HUES48 (cell line): ENCODE measurements at regions not wholly inside any gene's neighbourhood (a gene's known extent, or its start where the extent isn't known, plus 50 kb on each side); places are given as distances from the start of the nearest gene placed in this dataset.
"Not testable (repeated sequence)": the region's sequence is repeated elsewhere in the genome, so short reads cannot be mapped to it uniquely, and the experiment has no call there.

ENCODE experiments used
- H3K27ac ChIP-seq: one replicate; pipeline ENCODE4 v1.7.0; 2013; ENCODE audit warnings: low read depth, low read length, inconsistent platforms
- H3K27me3 ChIP-seq: 2 replicates; pipeline ENCODE4 v1.6.1; 2013; ENCODE audit warnings: mild to moderate bottlenecking, low read length; ENCODE audit not compliant: control insufficient read depth, insufficient read depth
- H3K36me3 ChIP-seq: 2 replicates; pipeline ENCODE4 v1.6.1; 2013; ENCODE audit warnings: low read length; ENCODE audit not compliant: control insufficient read depth, insufficient read depth
- H3K4me1 ChIP-seq: 2 replicates; pipeline ENCODE4 v1.6.1; 2013; ENCODE audit warnings: mild to moderate bottlenecking, low read length; ENCODE audit not compliant: control insufficient read depth, insufficient read depth
- H3K4me3 ChIP-seq: 2 replicates; pipeline ENCODE4 v1.5.1; 2013; ENCODE audit warnings: mild to moderate bottlenecking, low read depth, low read length
- H3K9ac ChIP-seq: 2 replicates; pipeline ENCODE4 v1.6.1; 2013; ENCODE audit warnings: mild to moderate bottlenecking, low read depth, low read length, moderate library complexity
- H3K9me3 ChIP-seq: 2 replicates; pipeline ENCODE4 v1.6.1; 2013; ENCODE audit warnings: low read length; ENCODE audit not compliant: control insufficient read depth, insufficient read depth

DNA sequence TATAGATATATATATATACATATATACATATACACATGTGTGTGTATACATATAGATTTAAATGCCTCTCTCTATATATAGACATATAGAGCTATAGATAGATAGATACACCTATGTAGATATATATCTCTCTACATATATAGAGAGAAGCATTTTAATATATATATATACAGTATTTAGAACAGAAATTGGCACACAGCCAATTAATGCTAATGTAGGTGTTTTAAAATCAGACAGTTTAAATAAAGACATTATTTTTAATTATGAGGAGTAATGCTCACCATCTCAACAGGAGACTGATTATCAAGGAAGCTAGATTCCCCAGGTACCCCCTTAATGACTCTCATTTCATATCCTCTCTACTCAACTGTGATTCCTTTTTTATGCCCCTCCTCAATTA, 170.7 kb upstream of the CRIM1 start:
- Histone ChIP-seq H3K9ac (no peak overlapping the region), H3K4me3 (no peak overlapping the region), H3K27me3 (no peaks in the 10 kb centered on the region), H3K27ac (no peak overlapping the region), H3K36me3 (no peaks in the 10 kb centered on the region), H3K4me1 (no peaks in the 10 kb centered on the region), H3K9me3 (peaks cover 6% of the 10 kb centered on the region; the same call in 1 of the 2 replicates)

DNA sequence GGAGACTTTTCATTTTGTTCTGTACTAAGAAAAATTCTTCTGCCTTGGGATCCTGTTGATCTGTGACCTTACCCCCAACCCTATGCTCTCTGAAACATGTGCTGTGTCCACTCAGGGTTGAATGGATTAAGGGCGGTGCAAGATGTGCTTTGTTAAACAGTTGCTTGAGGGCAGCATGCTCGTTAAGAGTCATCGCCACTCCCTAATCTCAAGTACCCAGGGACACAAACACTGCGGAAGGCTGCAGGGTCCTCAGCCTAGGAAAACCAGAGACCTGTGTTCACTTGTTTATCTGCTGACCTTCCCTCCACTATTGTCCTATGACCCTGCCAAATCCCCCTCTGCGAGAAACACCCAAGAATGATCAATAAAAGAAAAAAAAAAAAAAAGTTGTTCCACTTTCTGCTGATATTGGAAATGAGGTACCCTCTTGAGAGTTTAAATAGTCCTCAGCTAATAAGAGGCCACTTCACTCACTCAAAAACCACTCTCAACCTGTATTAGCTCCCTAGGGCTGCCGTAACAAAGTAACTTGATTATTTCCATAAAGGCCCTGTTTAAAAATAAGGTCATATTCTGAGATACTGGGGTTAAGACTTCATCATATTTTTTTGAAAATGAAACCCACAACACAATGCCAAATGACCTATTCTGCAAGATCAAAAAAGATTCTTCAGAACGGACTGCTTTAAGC, 174.6 kb upstream of the CRIM1 start:
- H3K27me3 ChIP-seq, H3K27ac ChIP-seq, H3K36me3 ChIP-seq, H3K4me3 ChIP-seq, H3K4me1 ChIP-seq, H3K9ac ChIP-seq: not testable (repeated sequence)
- peaks cover 17% of the 10 kb centered on the region; the same call in 1 of the 2 replicates for H3K9me3 ChIP-seq

DNA sequence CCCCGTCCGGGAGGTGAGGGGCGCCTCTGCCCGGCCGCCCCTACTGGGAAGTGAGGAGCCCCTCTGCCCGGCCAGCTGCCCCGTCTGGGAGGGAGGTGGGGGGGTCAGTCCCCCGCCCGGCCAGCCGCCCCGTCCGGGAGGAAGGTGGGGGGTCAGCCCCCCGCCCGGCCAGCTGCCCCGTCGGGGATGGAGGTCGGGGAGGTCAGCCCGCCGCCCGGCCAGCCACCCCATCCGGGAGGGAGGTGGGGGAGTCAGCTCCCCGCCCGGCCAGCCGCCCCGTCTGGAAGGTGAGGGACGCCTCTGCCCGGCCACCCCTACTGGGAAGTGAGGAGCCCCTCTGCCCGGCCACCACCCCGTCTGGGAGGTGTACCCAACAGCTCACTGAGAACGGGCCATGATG, 175.3 kb upstream of the CRIM1 start:
- peaks cover 17% of the 10 kb centered on the region; the same call in 1 of the 2 replicates for H3K9me3 ChIP-seq
- not testable (repeated sequence) for H3K4me3 ChIP-seq, H3K36me3 ChIP-seq, H3K27me3 ChIP-seq, H3K27ac ChIP-seq, H3K9ac ChIP-seq, H3K4me1 ChIP-seq

DNA sequence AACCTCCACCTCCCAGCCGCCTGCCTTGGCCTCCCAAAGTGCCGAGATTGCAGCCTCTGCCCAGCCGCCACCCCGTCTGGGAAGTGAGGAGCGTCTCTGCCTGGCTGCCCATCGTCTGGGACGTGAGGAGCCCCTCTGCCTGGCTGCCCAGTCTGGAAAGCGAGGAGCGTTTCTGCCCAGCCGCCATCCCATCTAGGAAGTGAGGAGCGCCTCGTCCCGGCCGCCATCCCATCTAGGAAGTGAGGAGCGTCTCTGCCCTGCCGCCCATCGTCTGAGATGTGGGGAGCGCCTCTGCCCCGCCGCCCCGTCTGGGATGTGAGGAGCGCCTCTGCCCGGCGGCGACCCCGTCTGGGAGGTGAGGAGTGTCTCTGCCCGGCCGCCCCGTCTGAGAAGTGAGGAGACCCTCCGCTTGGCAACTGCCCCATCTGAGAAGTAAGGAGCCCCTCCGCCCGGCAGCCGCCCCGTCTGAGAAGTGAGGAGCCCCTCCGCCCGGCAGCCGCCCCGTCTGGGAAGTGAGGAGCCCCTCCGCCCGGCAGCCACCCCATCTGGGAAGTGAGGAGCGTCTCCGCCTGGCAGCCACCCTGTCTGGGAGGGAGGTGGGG, 175.8 kb upstream of the CRIM1 start:
- H3K27ac ChIP-seq, H3K36me3 ChIP-seq, H3K27me3 ChIP-seq, H3K9ac ChIP-seq, H3K4me3 ChIP-seq, H3K4me1 ChIP-seq: not testable (repeated sequence)
- peaks cover 17% of the 10 kb centered on the region; the same call in 1 of the 2 replicates for H3K9me3 ChIP-seq

DNA sequence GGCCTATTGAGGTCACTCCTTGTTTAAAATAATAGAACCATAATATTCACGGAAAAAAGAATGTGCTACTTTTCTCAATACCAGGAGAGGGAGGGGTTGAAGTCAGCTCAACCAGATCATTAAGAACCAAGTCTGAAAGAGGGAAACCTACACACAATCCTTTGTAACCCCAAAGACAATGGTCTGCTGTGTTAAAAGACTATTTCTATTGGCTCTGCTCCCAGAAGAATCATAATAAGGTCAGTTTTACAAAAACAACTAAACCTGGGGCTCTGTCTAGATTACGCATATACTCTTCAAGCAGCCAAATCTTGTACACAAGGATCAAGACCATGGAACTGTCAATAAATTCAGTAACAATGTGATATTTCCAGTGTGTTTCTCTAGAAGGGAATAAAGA, 177.2 kb upstream of the CRIM1 start:
- Histone ChIP-seq H3K27ac (no peak overlapping the region), H3K4me1 (no peaks in the 10 kb centered on the region), H3K9me3 (peaks cover 17% of the 10 kb centered on the region; the same call in 1 of the 2 replicates), H3K36me3 (no peaks in the 10 kb centered on the region), H3K4me3 (no peak overlapping the region), H3K9ac (no peak overlapping the region), H3K27me3 (no peaks in the 10 kb centered on the region)

DNA sequence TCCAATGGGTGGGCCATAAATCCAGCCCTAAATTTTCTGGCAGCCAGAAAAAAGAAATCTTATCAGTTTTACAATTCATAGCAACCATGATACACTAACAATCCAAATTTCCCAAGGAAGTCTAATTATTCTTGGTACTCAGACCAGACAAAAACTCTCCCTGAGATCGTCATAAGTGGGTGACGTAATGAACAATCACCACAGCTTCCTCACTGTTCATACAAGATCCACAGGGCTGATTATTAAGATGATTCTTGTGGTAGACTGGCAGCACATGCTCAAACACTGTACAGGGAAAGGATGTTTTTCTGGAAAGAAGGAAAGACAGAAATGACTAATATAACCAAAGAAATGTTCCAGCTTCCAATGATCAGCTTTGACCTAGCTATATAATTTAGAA, 178.3 kb upstream of the CRIM1 start:
- Histone ChIP-seq H3K27me3 (no peaks in the 10 kb centered on the region), H3K4me1 (no peaks in the 10 kb centered on the region), H3K4me3 (no peak overlapping the region), H3K9me3 (peaks cover 17% of the 10 kb centered on the region; the same call in 1 of the 2 replicates), H3K9ac (no peak overlapping the region), H3K27ac (no peak overlapping the region), H3K36me3 (no peaks in the 10 kb centered on the region)

DNA sequence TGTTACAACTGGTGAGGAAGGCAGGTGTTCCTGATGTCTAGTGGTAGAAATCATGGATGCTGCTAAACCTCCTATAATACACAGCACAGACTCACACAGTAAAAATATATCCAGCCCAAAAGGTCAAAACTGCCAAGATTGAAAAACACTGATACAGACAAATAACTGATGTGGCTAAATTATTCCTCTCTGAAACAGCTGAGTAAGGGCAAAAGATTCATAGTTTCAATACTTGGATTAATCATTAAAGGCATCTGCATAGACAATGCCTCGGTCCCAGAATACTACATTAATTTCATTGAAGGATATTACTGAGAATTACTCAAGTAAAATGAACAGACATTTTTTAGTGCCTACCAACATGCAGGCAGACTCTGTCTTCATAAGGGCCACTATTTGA, 180.7 kb upstream of the CRIM1 start:
- Histone ChIP-seq H3K27me3 (no peaks in the 10 kb centered on the region), H3K27ac (no peak overlapping the region), H3K36me3 (no peaks in the 10 kb centered on the region), H3K4me3 (no peak overlapping the region), H3K9me3 (peaks cover 11% of the 10 kb centered on the region; the same call in 1 of the 2 replicates), H3K4me1 (no peaks in the 10 kb centered on the region), H3K9ac (no peak overlapping the region)

DNA sequence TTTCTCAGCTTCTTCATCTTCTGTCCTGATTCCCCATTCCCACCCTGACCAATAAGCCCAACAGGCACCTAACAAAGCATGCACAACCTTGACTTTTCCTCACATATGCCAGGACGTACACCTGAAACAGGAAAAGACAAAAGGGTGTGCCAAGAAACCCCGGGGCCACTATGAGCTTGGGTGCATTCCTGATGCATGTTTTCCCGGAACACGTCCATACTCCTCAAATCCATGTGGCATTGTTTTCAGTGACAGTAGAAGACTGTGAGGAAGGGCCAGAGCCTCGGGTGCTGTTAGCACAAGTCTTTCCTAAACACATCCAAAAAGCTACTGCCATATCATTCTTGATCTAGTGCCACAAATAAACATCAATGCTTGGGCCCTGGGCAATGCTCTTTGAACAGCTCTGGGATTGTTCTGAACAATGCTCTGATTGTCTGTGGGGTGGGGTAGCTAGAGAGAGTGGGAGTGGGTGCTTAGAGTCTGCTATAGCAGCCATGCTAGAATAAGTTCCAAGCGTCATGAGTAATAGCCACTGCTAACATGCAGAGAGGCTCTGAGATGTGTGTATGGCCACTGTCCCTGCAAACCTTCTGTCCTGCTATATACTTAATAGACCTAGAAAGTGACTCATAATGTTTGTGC, 181.7 kb upstream of the CRIM1 start:
- no peaks in the 10 kb centered on the region for H3K36me3 ChIP-seq
- peaks cover 8% of the 10 kb centered on the region; the same call in 1 of the 2 replicates for H3K9me3 ChIP-seq
- H3K27me3 ChIP-seq, result no peaks in the 10 kb centered on the region
- no peak overlapping the region for H3K27ac ChIP-seq
- no peaks in the 10 kb centered on the region for H3K4me1 ChIP-seq
- no peak overlapping the region for H3K9ac ChIP-seq
- H3K4me3 ChIP-seq, result no peak overlapping the region

DNA sequence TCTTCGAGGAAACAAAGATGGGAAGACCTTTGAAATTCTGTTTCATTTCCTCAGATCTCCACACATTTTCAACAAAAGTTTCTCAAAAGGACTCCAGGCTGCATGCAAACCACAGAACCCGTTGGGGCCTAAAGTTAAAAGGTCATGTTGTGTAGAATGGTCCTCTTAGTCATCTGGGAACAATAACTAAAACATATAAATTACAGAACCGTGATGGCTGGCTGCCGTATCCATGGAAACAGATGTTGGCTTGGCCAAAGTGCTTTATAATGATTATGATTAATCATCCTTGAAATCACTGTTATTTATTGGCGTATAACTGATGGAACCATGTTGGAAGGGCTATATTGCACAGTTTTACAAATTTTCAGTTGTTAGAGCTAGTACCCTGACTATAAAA, 182.8 kb upstream of the CRIM1 start:
- no peak overlapping the region for H3K27ac ChIP-seq
- no peaks in the 10 kb centered on the region for H3K4me1 ChIP-seq
- H3K27me3 ChIP-seq, result no peaks in the 10 kb centered on the region
- no peak overlapping the region for H3K4me3 ChIP-seq
- no peaks in the 10 kb centered on the region for H3K36me3 ChIP-seq
- no peaks in the 10 kb centered on the region for H3K9me3 ChIP-seq
- no peak overlapping the region for H3K9ac ChIP-seq

DNA sequence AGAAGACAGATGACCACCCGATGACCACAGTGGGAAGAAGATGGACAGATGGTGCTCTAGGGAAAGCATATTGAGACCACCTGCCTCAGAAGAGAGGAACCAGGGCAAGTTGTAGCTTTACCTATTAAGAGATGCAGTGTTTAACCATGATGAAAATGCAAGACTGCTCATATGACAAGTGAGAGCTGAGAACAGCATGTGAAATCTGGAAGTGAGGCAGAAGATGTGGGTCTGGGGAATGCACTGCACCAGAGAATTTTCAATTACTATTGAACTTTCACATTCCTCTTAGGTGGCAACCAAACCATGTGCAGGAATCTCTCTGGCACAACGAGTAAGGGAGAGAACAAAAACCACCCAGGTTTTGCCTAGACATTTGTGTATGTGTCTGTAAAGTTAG, 184.8 kb upstream of the CRIM1 start:
- H3K36me3 ChIP-seq, result no peaks in the 10 kb centered on the region
- no peak overlapping the region for H3K27ac ChIP-seq
- no peaks in the 10 kb centered on the region for H3K4me1 ChIP-seq
- no peak overlapping the region for H3K9ac ChIP-seq
- H3K27me3 ChIP-seq, result no peaks in the 10 kb centered on the region
- H3K9me3 ChIP-seq, result no peaks in the 10 kb centered on the region
- no peak overlapping the region for H3K4me3 ChIP-seq

DNA sequence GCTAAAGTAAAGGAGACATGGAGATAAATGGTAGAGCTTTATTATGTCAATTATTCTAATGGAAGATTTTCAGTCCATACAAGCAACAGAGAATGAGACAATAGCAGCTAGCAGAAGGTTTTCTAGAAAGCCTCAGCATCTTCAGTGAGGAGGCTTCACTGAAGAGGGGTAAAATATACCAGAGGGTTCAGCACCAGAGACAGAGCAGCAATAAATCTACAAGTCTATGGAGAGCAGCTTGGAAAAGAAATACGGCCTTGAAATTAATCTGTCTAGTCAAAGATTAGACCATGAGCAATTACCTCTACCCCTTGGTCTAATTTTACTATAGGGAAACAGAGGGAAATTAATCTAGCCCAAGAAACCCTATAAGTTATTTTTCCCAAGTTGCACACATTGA, 185.7 kb upstream of the CRIM1 start:
- no peaks in the 10 kb centered on the region for H3K4me1 ChIP-seq
- no peaks in the 10 kb centered on the region for H3K36me3 ChIP-seq
- no peak overlapping the region for H3K9ac ChIP-seq
- no peak overlapping the region for H3K27ac ChIP-seq
- H3K27me3 ChIP-seq, result no peaks in the 10 kb centered on the region
- no peak overlapping the region for H3K4me3 ChIP-seq
- H3K9me3 ChIP-seq, result no peaks in the 10 kb centered on the region
